LNCaP clone FGC (cell line): ENCODE measurements at regions not wholly inside any gene's neighbourhood (a gene's known extent, or its start where the extent isn't known, plus 50 kb on each side); places are given as distances from the start of the nearest gene placed in this dataset.

Experiments used
- DNase-seq: peaks from one replicate; pipeline ENCODE4 v3.0.0-alpha.2; 2011; ENCODE audit warnings: low read depth
- H3K4me3 ChIP-seq: 2 replicates; pipeline ENCODE4 v1.5.1; 2011; ENCODE audit warnings: mild to moderate bottlenecking, low read depth, low read length, control low read depth
- CTCF ChIP-seq: IDR thresholded peaks from 2 replicates; pipeline ENCODE4 v1.5.1; 2012; ENCODE audit warnings: mild to moderate bottlenecking; ENCODE audit not compliant: control insufficient read depth, insufficient read depth; ENCODE audit errors: extremely low read depth

GRCh38 chr15:62897634-62898033, 144.9 kb upstream of the TPM1 start:
- no peak for DNase-seq
- TF ChIP-seq CTCF = no peak
- no peak overlapping the region for H3K4me3 ChIP-seq

- no peak overlapping the region for H3K4me3 ChIP-seq
- peak; percentile 89 for DNase-seq
- TF ChIP-seq CTCF = peak; percentile 41
Measured at GRCh38 chr15:62899090-62899493, 143.5 kb upstream of the TPM1 start.

GRCh38 chr15:62900071-62900802, 142.3 kb upstream of the TPM1 start:
- no peak for TF ChIP-seq CTCF
- DNase-seq = no peak

GRCh38 chr15:62901087-62901486, 141.5 kb upstream of the TPM1 start:
- TF ChIP-seq CTCF = no peak
- DNase-seq = no peak
- H3K4me3 ChIP-seq = no peak overlapping the region

More at GRCh38 chr15:62900071-62900802, 142.3 kb upstream of the TPM1 start:
- H3K4me3 ChIP-seq = no peak overlapping the region

- H3K4me3 ChIP-seq = no peak overlapping the region
- TF ChIP-seq CTCF = no peak
- DNase-seq = no peak
Measured at GRCh38 chr15:62901909-62902546, 140.5 kb upstream of the TPM1 start.

- H3K4me3 ChIP-seq = no peak overlapping the region
- no peak for DNase-seq
- TF ChIP-seq CTCF = no peak
Measured at GRCh38 chr15:62902821-62903220, 139.7 kb upstream of the TPM1 start.
